Dendritic cell treated with granulocyte-macrophage colony-stimulating factor and Interleukin-4, amounts not matched to agents 40 ng/mL and 50 ng/mL, for 4 days (primary cell): ENCODE measurements at regions not wholly inside any gene's neighbourhood (a gene's known extent, or its start where the extent isn't known, plus 50 kb on each side); places are given as distances from the start of the nearest gene placed in this dataset.

Source experiments
- H3K27ac Mint-ChIP-seq: one replicate; pipeline ENCODE4 v1.8.0; 2022; ENCODE audit warnings: mild to moderate bottlenecking, mixed read lengths
- H3K27me3 Mint-ChIP-seq: one replicate; pipeline ENCODE4 v1.8.0; 2022; ENCODE audit warnings: mild to moderate bottlenecking, mixed read lengths
- H3K36me3 Mint-ChIP-seq: one replicate; pipeline ENCODE4 v1.8.0; 2022; ENCODE audit warnings: low read depth, mixed read lengths
- H3K4me1 Mint-ChIP-seq: one replicate; pipeline ENCODE4 v1.8.0; 2022; ENCODE audit warnings: low read depth, mixed read lengths
- H3K4me3 Mint-ChIP-seq: one replicate; pipeline ENCODE4 v1.8.0; 2022; ENCODE audit warnings: mild to moderate bottlenecking, moderate library complexity, mixed read lengths
- H3K9me3 Mint-ChIP-seq: one replicate; pipeline ENCODE4 v1.8.0; 2022; ENCODE audit warnings: mixed read lengths
- intact Hi-C: fragments of 100-400 bp; cut with micrococcal nuclease; formaldehyde crosslinking; loops from one replicate; pipeline ENCODE4 v1.15.0; 2022

DNA sequence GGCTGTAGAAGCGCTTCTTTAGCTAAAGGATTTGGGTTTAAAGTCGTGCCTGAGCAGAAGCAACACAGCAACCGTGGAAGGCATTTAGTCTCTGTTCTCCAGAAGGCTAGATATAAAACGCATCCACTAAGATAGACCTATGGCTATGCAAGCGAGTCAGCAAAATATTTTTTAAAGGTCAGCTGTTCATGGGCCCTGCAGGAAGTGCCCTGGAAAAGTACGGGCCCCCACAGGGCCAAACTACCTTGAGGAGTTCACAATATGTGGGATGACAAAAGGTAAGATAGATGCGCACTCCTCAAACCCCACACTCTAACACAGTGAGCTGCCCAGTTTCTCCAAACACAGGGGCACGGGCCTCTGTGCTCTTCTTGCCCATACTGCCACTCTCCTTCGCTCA, 261.6 kb downstream of the VPS13C start:
- H3K36me3 Mint-ChIP-seq = no peaks in the 10 kb centered on the region
- intact Hi-C loops = no loop called here
- H3K4me3 Mint-ChIP-seq = no peak overlapping the region
- H3K9me3 Mint-ChIP-seq = no peaks in the 10 kb centered on the region
- H3K27ac Mint-ChIP-seq = no peak overlapping the region
- no peaks in the 10 kb centered on the region for H3K4me1 Mint-ChIP-seq
- H3K27me3 Mint-ChIP-seq = no peaks in the 10 kb centered on the region

GRCh38 chr15:61796056-61796455, 264.2 kb downstream of the VPS13C start:
- Mint-ChIP-seq H3K27ac (no peak overlapping the region), H3K9me3 (no peaks in the 10 kb centered on the region), H3K36me3 (no peaks in the 10 kb centered on the region), H3K4me3 (no peak overlapping the region), H3K4me1 (no peaks in the 10 kb centered on the region), H3K27me3 (no peaks in the 10 kb centered on the region)
- intact Hi-C loops = no loop called here

- H3K4me3 Mint-ChIP-seq = no peak overlapping the region
- no peak overlapping the region for H3K27ac Mint-ChIP-seq
- no peaks in the 10 kb centered on the region for H3K4me1 Mint-ChIP-seq
- intact Hi-C loops = no loop called here
- peaks cover 4% of the 10 kb centered on the region for H3K9me3 Mint-ChIP-seq
- H3K36me3 Mint-ChIP-seq = no peaks in the 10 kb centered on the region
- no peaks in the 10 kb centered on the region for H3K27me3 Mint-ChIP-seq
Observed at GRCh38 chr15:61794881-61795280, 265.4 kb downstream of the VPS13C start.

DNA sequence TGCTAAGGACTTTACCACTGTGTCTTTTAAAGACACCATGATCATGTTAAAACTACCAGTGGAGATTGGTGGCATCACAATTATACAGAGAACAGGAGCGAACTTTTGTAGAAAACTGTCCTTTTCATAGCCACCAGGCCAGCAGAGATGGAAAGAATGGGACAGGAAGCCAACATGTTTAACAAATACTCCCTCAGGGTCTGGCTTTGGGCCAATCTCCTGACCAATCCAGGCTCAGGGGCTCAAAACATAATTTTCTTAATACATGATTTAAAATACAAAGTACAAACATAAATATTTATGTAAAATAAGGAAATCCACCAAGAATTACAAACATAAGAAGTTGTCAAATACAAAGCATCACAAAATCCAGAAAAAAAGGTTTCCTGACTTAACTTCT, 266.0 kb downstream of the VPS13C start:
- Mint-ChIP-seq H3K9me3 (peaks cover 8% of the 10 kb centered on the region), H3K4me1 (no peaks in the 10 kb centered on the region), H3K36me3 (no peaks in the 10 kb centered on the region), H3K4me3 (no peak overlapping the region), H3K27ac (no peak overlapping the region), H3K27me3 (no peaks in the 10 kb centered on the region)
- intact Hi-C loops = no loop called here

- no peak overlapping the region for H3K27ac Mint-ChIP-seq
- H3K36me3 Mint-ChIP-seq = no peaks in the 10 kb centered on the region
- no peak overlapping the region for H3K4me3 Mint-ChIP-seq
- peaks cover 13% of the 10 kb centered on the region for H3K9me3 Mint-ChIP-seq
- peaks cover 3% of the 10 kb centered on the region for H3K27me3 Mint-ChIP-seq
- intact Hi-C loops = no loop called here
- H3K4me1 Mint-ChIP-seq = peaks cover under 1% of the 10 kb centered on the region
Observed at GRCh38 chr15:61784734-61785133, 275.5 kb downstream of the VPS13C start.

GRCh38 chr15:61780278-61780980, 279.8 kb downstream of the VPS13C start:
- Mint-ChIP-seq H3K36me3 (no peaks in the 10 kb centered on the region), H3K4me3 (no peak overlapping the region), H3K9me3 (no peaks in the 10 kb centered on the region), H3K27ac (no peak overlapping the region), H3K27me3 (no peaks in the 10 kb centered on the region), H3K4me1 (peaks cover 5% of the 10 kb centered on the region)
- intact Hi-C loops = no loop called here

- Mint-ChIP-seq H3K4me1 (peaks cover 5% of the 10 kb centered on the region), H3K4me3 (no peak overlapping the region), H3K27ac (no peak overlapping the region), H3K36me3 (no peaks in the 10 kb centered on the region), H3K9me3 (peaks cover 3% of the 10 kb centered on the region), H3K27me3 (no peaks in the 10 kb centered on the region)
- intact Hi-C loops = no loop called here
Observed at GRCh38 chr15:61777689-61778088, 282.6 kb downstream of the VPS13C start.

GRCh38 chr15:61769557-61769956, 290.7 kb downstream of the VPS13C start:
- no peaks in the 10 kb centered on the region for H3K36me3 Mint-ChIP-seq
- no peak overlapping the region for H3K4me3 Mint-ChIP-seq
- H3K9me3 Mint-ChIP-seq = peaks cover 23% of the 10 kb centered on the region
- intact Hi-C loops = no loop called here
- no peaks in the 10 kb centered on the region for H3K27me3 Mint-ChIP-seq
- H3K27ac Mint-ChIP-seq = no peak overlapping the region
- H3K4me1 Mint-ChIP-seq = no peaks in the 10 kb centered on the region

DNA sequence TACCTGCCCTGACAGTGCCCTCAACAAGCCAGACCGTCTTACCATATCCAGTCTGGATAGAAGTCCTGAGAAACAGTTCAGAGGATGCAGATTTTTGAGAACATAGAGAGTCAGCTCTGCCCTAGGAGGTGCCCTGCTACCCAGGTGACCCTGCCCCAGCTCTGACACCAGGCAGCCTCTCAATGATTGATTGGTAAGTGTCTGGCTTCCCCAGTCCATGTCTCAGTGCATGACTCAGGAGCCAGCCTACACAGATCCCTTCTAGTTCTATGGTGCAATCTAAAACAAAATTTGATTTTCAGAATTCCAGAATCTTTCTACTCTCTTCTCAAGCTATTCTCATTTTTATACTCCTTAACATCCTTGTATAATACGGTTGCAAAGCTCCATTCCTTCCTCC, 292.1 kb downstream of the VPS13C start:
- Mint-ChIP-seq H3K9me3 (peaks cover 23% of the 10 kb centered on the region), H3K4me3 (no peak overlapping the region), H3K27me3 (no peaks in the 10 kb centered on the region), H3K36me3 (no peaks in the 10 kb centered on the region), H3K4me1 (no peaks in the 10 kb centered on the region), H3K27ac (no peak overlapping the region)
- intact Hi-C loops = no loop called here

DNA sequence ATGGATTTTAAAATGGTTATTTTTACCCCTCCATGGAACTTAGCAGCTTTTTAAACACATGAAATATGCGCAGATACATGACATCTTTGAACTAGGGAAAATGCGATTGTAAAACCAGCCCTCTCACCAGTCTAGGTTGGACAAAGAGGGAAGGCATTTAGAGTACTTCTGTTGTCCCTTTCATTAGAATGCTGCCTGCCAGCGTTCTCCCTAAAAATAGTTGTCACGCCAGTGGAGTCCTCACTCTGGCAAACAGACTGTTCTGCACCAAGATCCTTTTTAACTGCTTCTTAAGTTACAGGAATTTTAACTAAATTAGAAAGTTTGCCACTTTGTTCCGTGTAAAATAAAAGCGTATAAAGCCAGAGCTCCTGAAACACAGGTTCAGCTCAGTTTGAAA, 295.3 kb downstream of the VPS13C start:
- H3K27me3 Mint-ChIP-seq = no peaks in the 10 kb centered on the region
- no peaks in the 10 kb centered on the region for H3K36me3 Mint-ChIP-seq
- H3K9me3 Mint-ChIP-seq = no peaks in the 10 kb centered on the region
- no peak overlapping the region for H3K27ac Mint-ChIP-seq
- H3K4me3 Mint-ChIP-seq = no peak overlapping the region
- H3K4me1 Mint-ChIP-seq = peaks cover 9% of the 10 kb centered on the region
- intact Hi-C loops = no loop called here

DNA sequence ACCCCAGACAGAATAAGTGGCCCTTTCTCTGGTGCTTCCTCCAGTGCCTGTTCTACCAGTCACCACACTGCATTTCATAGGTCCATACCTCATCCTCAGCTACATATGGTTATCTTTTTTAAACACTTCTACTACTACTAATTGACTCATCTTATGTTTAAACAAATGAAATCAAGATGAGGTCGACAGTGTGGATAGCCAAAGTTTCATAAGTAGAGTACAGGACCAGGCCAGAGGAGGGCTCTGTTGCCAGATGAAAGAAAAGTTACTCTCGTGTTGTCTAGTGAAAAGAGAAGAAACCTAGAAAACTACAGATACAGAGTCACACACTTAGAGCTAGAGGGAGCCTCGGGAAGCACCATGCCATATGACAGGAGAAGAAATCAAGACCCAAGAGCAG, 296.1 kb downstream of the VPS13C start:
- Mint-ChIP-seq H3K27ac (no peak overlapping the region), H3K27me3 (no peaks in the 10 kb centered on the region)

GRCh38 chr15:61762676-61763075, 297.6 kb downstream of the VPS13C start:
- Mint-ChIP-seq H3K9me3 (no peaks in the 10 kb centered on the region), H3K27me3 (no peaks in the 10 kb centered on the region)
- intact Hi-C loops = no loop called here

More for the DNA sequence above, 296.1 kb downstream of the VPS13C start:
- H3K4me1 Mint-ChIP-seq = peaks cover 9% of the 10 kb centered on the region
- no peaks in the 10 kb centered on the region for H3K9me3 Mint-ChIP-seq
- H3K4me3 Mint-ChIP-seq = no peak overlapping the region
- intact Hi-C loops = no loop called here
- no peaks in the 10 kb centered on the region for H3K36me3 Mint-ChIP-seq

GRCh38 chr15:61759639-61760038, 300.6 kb downstream of the VPS13C start:
- H3K36me3 Mint-ChIP-seq = no peaks in the 10 kb centered on the region
- H3K27me3 Mint-ChIP-seq = no peaks in the 10 kb centered on the region
- no peak overlapping the region for H3K4me3 Mint-ChIP-seq
- no peaks in the 10 kb centered on the region for H3K9me3 Mint-ChIP-seq
- intact Hi-C loops = no loop called here
- H3K27ac Mint-ChIP-seq = no peak overlapping the region
- H3K4me1 Mint-ChIP-seq = peaks cover 9% of the 10 kb centered on the region

More at GRCh38 chr15:61762676-61763075, 297.6 kb downstream of the VPS13C start:
- H3K36me3 Mint-ChIP-seq = no peaks in the 10 kb centered on the region
- no peak overlapping the region for H3K4me3 Mint-ChIP-seq
- peaks cover 9% of the 10 kb centered on the region for H3K4me1 Mint-ChIP-seq
- H3K27ac Mint-ChIP-seq = no peak overlapping the region

DNA sequence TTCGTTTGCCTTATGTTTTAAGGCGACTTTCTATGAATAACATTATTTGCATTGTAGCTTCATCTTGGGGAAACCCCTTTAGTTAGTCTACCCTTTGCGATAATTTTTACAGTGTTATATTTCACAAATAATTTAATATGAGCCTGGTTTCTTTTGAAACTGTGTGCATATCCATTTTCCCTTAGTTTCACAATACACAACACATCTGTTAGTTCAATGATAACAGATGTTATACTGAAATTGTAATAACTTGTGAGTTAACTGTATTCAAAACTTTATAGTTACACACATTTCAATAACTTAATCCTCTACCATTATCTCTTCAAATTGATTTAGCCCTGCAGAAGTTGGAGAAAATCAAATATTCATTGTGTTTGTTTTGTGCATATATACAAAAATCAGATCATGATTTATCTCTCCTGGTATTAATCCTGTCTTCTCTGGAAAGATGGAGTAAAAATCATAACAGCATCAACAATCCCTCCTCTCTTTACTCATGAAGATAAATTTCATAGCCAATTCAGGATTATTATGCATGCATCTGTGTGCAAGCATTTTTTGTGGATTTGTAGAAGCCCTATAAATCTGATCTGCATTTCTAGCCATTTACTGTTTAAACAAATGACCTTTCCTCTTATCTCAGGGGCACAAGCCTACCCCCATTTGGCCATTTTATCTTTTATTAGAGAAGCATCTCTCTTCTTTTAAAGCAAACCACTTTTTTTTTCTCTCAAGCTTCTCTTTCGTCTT, 304.0 kb downstream of the VPS13C start:
- Mint-ChIP-seq H3K4me1 (no peaks in the 10 kb centered on the region), H3K27ac (no peak overlapping the region), H3K36me3 (no peaks in the 10 kb centered on the region), H3K27me3 (no peaks in the 10 kb centered on the region), H3K4me3 (no peak overlapping the region), H3K9me3 (no peaks in the 10 kb centered on the region)
- intact Hi-C loops = no loop called here

DNA sequence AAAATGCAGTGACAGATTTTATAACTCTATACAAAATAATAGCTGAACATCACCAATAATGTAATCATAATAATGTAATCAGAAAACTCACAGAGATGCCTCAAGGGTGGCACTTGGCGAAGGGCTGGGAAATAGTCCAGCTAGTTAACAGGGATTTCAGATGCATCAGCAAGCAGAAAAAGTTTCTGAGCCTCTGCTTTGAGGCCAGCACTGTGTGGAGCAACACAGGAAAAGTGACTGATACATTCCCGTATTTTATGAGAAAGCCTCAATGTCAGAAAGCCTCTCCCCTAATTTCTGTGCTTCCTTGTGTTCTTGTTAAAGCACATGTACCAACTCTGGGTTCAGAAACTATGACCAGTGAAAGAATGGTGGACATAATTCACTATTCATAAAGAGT, 304.8 kb downstream of the VPS13C start:
- intact Hi-C loops = no loop called here
- H3K4me1 Mint-ChIP-seq = no peaks in the 10 kb centered on the region
- H3K36me3 Mint-ChIP-seq = no peaks in the 10 kb centered on the region
- no peaks in the 10 kb centered on the region for H3K9me3 Mint-ChIP-seq
- H3K4me3 Mint-ChIP-seq = no peak overlapping the region
- no peak overlapping the region for H3K27ac Mint-ChIP-seq
- H3K27me3 Mint-ChIP-seq = no peaks in the 10 kb centered on the region
